OCI-LY7 (cell line): ENCODE measurements at regions not wholly inside any gene's neighbourhood (a gene's known extent, or its start where the extent isn't known, plus 50 kb on each side); places are given as distances from the start of the nearest gene placed in this dataset.

ENCODE experiments used
- BruUV-seq: library from RNA; stranded (reverse); fragments of 400-500 nt; replicated peaks from 2 replicates; lab custom pipeline; 2021; lab: Mats Ljungman, UMichigan
- CTCF ChIA-PET: fragments of 300-600 bp; sonication (Branson Sonifier 250); formaldehyde crosslinking; loops from one replicate; lab custom pipeline; 2022; ENCODE audit warnings: antibody characterized with exemption; ENCODE audit not compliant: unreplicated experiment; lab: Charles Lee
- POLR2A ChIA-PET: fragments of 300-600 bp; sonication (Branson Sonifier 250); formaldehyde crosslinking; loops from one replicate; lab custom pipeline; 2022; ENCODE audit warnings: antibody characterized with exemption; lab: Charles Lee
- DNase-seq: peaks from one replicate; pipeline ENCODE4 v3.0.0-alpha.2; 2015; ENCODE audit warnings: low spot score
- H2AFZ ChIP-seq: fragments of 200-600 bp; sonication (generic), shearing (Covaris generic); 2 replicates; pipeline ENCODE4 v1.6.1; 2014; ENCODE audit warnings: mild to moderate bottlenecking, antibody characterized with exemption, low read length, moderate library complexity
- H3K27ac ChIP-seq: fragments of 200-600 bp; sonication (generic); 2 replicates; pipeline ENCODE4 v1.5.1; 2014; ENCODE audit warnings: mixed run types, low read depth, mild to moderate bottlenecking, moderate library complexity, low read length, inconsistent platforms; ENCODE audit not compliant: poor library complexity, severe bottlenecking
- H3K36me3 ChIP-seq: fragments of 200-600 bp; sonication (generic); 2 replicates; pipeline ENCODE4 v1.6.1; 2014; ENCODE audit warnings: mild to moderate bottlenecking, antibody characterized with exemption, low read length, moderate library complexity, mixed read lengths; ENCODE audit not compliant: insufficient read depth
- H3K4me1 ChIP-seq: fragments of 200-600 bp; sonication (generic); 2 replicates; pipeline ENCODE4 v1.5.1; 2014; ENCODE audit warnings: mild to moderate bottlenecking, low read length; ENCODE audit not compliant: insufficient read depth, poor library complexity, severe bottlenecking
- H3K4me2 ChIP-seq: fragments of 200-600 bp; sonication (generic); 2 replicates; pipeline ENCODE4 v1.6.1; 2014; ENCODE audit warnings: mild to moderate bottlenecking, low read length
- H3K4me3 ChIP-seq: fragments of 200-600 bp; sonication (generic); 2 replicates; pipeline ENCODE4 v1.5.1; 2014; ENCODE audit warnings: mild to moderate bottlenecking, low read depth, low read length; ENCODE audit not compliant: poor library complexity, severe bottlenecking
- H3K79me2 ChIP-seq: fragments of 200-600 bp; sonication (generic); 2 replicates; pipeline ENCODE4 v1.6.1; 2016; ENCODE audit warnings: low read depth, mild to moderate bottlenecking, low read length, moderate library complexity, mixed read lengths; ENCODE audit not compliant: insufficient read depth
- H3K9me2 ChIP-seq: fragments of 200-600 bp; sonication (generic); 2 replicates; pipeline ENCODE4 v1.6.1; 2016; ENCODE audit warnings: mild to moderate bottlenecking, low read length, mixed read lengths; ENCODE audit not compliant: insufficient read depth
- H3K9me3 ChIP-seq: fragments of 200-600 bp; sonication (generic); 2 replicates; pipeline ENCODE4 v1.6.1; 2014; ENCODE audit warnings: mild to moderate bottlenecking, mixed run types, low read length, mixed read lengths
- H4K20me1 ChIP-seq: fragments of 200-600 bp; sonication (generic); 2 replicates; pipeline ENCODE4 v1.6.1; 2014; ENCODE audit warnings: mild to moderate bottlenecking, antibody characterized with exemption, low read length, moderate library complexity, mixed read lengths; ENCODE audit not compliant: insufficient read depth
- CTCF ChIP-seq: fragments of 200-600 bp; sonication (generic); conservative IDR thresholded peaks from 2 replicates; pipeline ENCODE4 v1.5.1; 2014; ENCODE audit warnings: mild to moderate bottlenecking, antibody characterized with exemption, low read length, moderate library complexity, mixed read lengths
- EZH2phosphoT487 ChIP-seq: fragments of 200-600 bp; sonication (generic); IDR thresholded peaks from 2 replicates; pipeline ENCODE4 v1.6.1; 2018; ENCODE audit warnings: low read depth, borderline replicate concordance, mild to moderate bottlenecking, mixed run types, antibody characterized with exemption, low read length, moderate library complexity, mixed read lengths
- intact Hi-C: fragments of 100-400 bp; cut with micrococcal nuclease; formaldehyde crosslinking; loops from one replicate; pipeline ENCODE4 v1.10.0; 2022; ENCODE audit not compliant: unreplicated experiment

GRCh38 chr6:21395121-21395520, 198.4 kb upstream of the SOX4 start:
- BruUV-seq: no TSS peak
- no peak for DNase-seq
- Histone ChIP-seq H3K79me2 (no peaks in the 10 kb centered on the region), H3K4me3 (no peak overlapping the region), H3K27ac (no peak overlapping the region), H3K9me2 (no peaks in the 10 kb centered on the region), H3K36me3 (no peaks in the 10 kb centered on the region), H3K4me2 (no peak overlapping the region), H3K9me3 (no peaks in the 10 kb centered on the region), H3K4me1 (no peaks in the 10 kb centered on the region), H2AFZ (no peak overlapping the region), H4K20me1 (no peaks in the 10 kb centered on the region)
- TF ChIP-seq EZH2phosphoT487 (no peak), CTCF (no peak)
- ChIA-PET POLR2A (interaction anchor here (0.6 kb wide), 1 partner anchor 210 kb away, joined by 4 read pairs; no protein-coding TSS in a partner anchor), CTCF (no interaction called here)
- intact Hi-C loops: no loop called here

GRCh38 chr6:21396313-21396712, 197.2 kb upstream of the SOX4 start:
- TF ChIP-seq CTCF (no peak), EZH2phosphoT487 (no peak)
- Histone ChIP-seq H3K79me2 (no peaks in the 10 kb centered on the region), H3K4me1 (no peaks in the 10 kb centered on the region), H3K36me3 (no peaks in the 10 kb centered on the region), H3K4me2 (no peak overlapping the region), H3K9me3 (no peaks in the 10 kb centered on the region), H3K27ac (no peak overlapping the region), H4K20me1 (no peaks in the 10 kb centered on the region), H2AFZ (no peak overlapping the region), H3K4me3 (no peak overlapping the region), H3K9me2 (no peaks in the 10 kb centered on the region)
- intact Hi-C loops: no loop called here
- BruUV-seq: no TSS peak
- ChIA-PET CTCF (no interaction called here), POLR2A (no interaction called here)
- DNase-seq: no peak

- CTCF ChIA-PET: no interaction called here
- no peaks in the 10 kb centered on the region for H3K4me1 ChIP-seq
- H4K20me1 ChIP-seq: no peaks in the 10 kb centered on the region
- no peak for TF ChIP-seq CTCF
- TF ChIP-seq EZH2phosphoT487: no peak
- POLR2A ChIA-PET: no interaction called here
- no peak overlapping the region for H3K27ac ChIP-seq
- H3K36me3 ChIP-seq: no peaks in the 10 kb centered on the region
- no peaks in the 10 kb centered on the region for H3K79me2 ChIP-seq
- H3K4me3 ChIP-seq: no peak overlapping the region
- H3K9me2 ChIP-seq: no peaks in the 10 kb centered on the region
- intact Hi-C loops: no loop called here
- H3K9me3 ChIP-seq: no peaks in the 10 kb centered on the region
- H2AFZ ChIP-seq: no peak overlapping the region
- BruUV-seq: no TSS peak
- H3K4me2 ChIP-seq: no peak overlapping the region
- no peak for DNase-seq
These were observed 194.7 kb upstream of the SOX4 start for GRCh38 chr6:21398741-21399325.
